Endothelial cell of umbilical vein (primary cell): ENCODE measurements at regions not wholly inside any gene's neighbourhood (a gene's known extent, or its start where the extent isn't known, plus 50 kb on each side); places are given as distances from the start of the nearest gene placed in this dataset.

ENCODE experiments used
- BruUV-seq: library from RNA; stranded (reverse); fragments of 400-500 nt; replicated peaks from 2 replicates; lab custom pipeline; 2021; lab: Mats Ljungman, UMichigan
- CTCF ChIA-PET: fragments of 300-600, 350-600 bp; sonication (Branson Sonifier 250); formaldehyde crosslinking; loops from one replicate; lab custom pipeline; 2021; ENCODE audit warnings: antibody characterized with exemption, inconsistent platforms; lab: Charles Lee
- POLR2A ChIA-PET: fragments of 300-600, 350-600 bp; sonication (Branson Sonifier 250); formaldehyde crosslinking; loops from one replicate; lab custom pipeline; 2021; ENCODE audit warnings: antibody characterized with exemption, inconsistent platforms; lab: Charles Lee
- DNase-seq: peaks from one replicate; pipeline ENCODE4 v3.0.0-alpha.2; 2011; ENCODE audit warnings: low read depth, low spot score
- FAIRE-seq: peaks from 2 replicates; lab custom pipeline; 2011; peaks lifted over from hg19 to GRCh38; lab: Jason Lieb, UNC
- H2AFZ ChIP-seq: 2 replicates; pipeline ENCODE4 v1.6.0; 2012; ENCODE audit warnings: low read depth, low read length, control low read depth, inconsistent platforms
- H3K27ac ChIP-seq: 2 replicates; pipeline ENCODE4 v1.5.1; 2011; ENCODE audit warnings: low read depth, mild to moderate bottlenecking, control low read depth, low read length, moderate library complexity; ENCODE audit not compliant: insufficient read depth
- H3K27me3 ChIP-seq, 2 experiments: 2 replicates each; pipeline versions ENCODE4 v1.6.0 to v1.6.1; 2011; ENCODE audit warnings: low read length in 2 of 2, mixed read lengths in 1 of 2; ENCODE audit not compliant: control insufficient read depth in 2 of 2, insufficient read depth in 2 of 2
- H3K36me3 ChIP-seq, 2 experiments: 2 replicates in 1 of 2; 3 replicates in 1 of 2; pipeline ENCODE4 v1.5.1; 2011; ENCODE audit warnings: low read length in 2 of 2, mild to moderate bottlenecking in 1 of 2, moderate library complexity in 1 of 2; ENCODE audit not compliant: control insufficient read depth in 2 of 2, insufficient read depth in 2 of 2; ENCODE audit errors: extremely low read depth in 1 of 2
- H3K4me1 ChIP-seq: 3 replicates; pipeline ENCODE4 v1.5.1; 2011; ENCODE audit warnings: mild to moderate bottlenecking, low read length; ENCODE audit not compliant: control insufficient read depth, insufficient read depth; ENCODE audit errors: extremely low read depth
- H3K4me2 ChIP-seq: 2 replicates; pipeline ENCODE4 v1.6.1; 2011; ENCODE audit warnings: low read length, control low read depth, mixed read lengths; ENCODE audit not compliant: insufficient read depth
- H3K4me3 ChIP-seq, 3 experiments: fragments of 200-600 bp in 1 of 3; sonication (generic), shearing (Covaris generic) in 1 of 3; replicated peaks in 1 of 3; 2 replicates each; pipeline ENCODE4 v1.5.1; 2011 to 2016; ENCODE audit warnings: control low read depth in 3 of 3, low read length in 3 of 3, mild to moderate bottlenecking in 2 of 3, inconsistent platforms in 1 of 3, low read depth in 1 of 3, moderate library complexity in 1 of 3; ENCODE audit not compliant: insufficient read depth in 1 of 3
- H3K79me2 ChIP-seq: 2 replicates; pipeline ENCODE4 v1.6.0; 2012; ENCODE audit warnings: low read length, inconsistent platforms; ENCODE audit not compliant: control insufficient read depth, insufficient read depth
- H3K9ac ChIP-seq: replicated peaks from 2 replicates; pipeline ENCODE3; 2011; ENCODE audit warnings: low read length, control low read depth; ENCODE audit not compliant: insufficient read depth; ENCODE audit errors: extremely low read depth
- H3K9me1 ChIP-seq: replicated peaks from 3 replicates; pipeline ENCODE4 v1.6.0; 2011; ENCODE audit warnings: mild to moderate bottlenecking, low read length; ENCODE audit not compliant: control insufficient read depth, insufficient read depth; ENCODE audit errors: extremely low read depth
- H3K9me3 ChIP-seq: replicated peaks from 2 replicates; pipeline ENCODE4 v1.5.1; 2012; ENCODE audit warnings: low read length, inconsistent platforms; ENCODE audit not compliant: control insufficient read depth, insufficient read depth
- H4K20me1 ChIP-seq: replicated peaks from 2 replicates; pipeline ENCODE3; 2011; ENCODE audit warnings: mild to moderate bottlenecking, low read length; ENCODE audit not compliant: control insufficient read depth, insufficient read depth; ENCODE audit errors: extremely low read depth
- CTCF ChIP-seq, 2 donors: IDR thresholded peaks; 1 replicate in 1 of 2; 2 replicates in 1 of 2; pipeline ENCODE4 v1.5.1; 2011; ENCODE audit warnings: low read length in 2 of 2, mild to moderate bottlenecking in 2 of 2, moderate library complexity in 2 of 2, control low read depth in 1 of 2, inconsistent platforms in 1 of 2, low read depth in 1 of 2; ENCODE audit not compliant: insufficient read depth in 1 of 2; ENCODE audit errors: extremely low read depth in 1 of 2
- GATA2 ChIP-seq: IDR thresholded peaks from 2 replicates; pipeline ENCODE4 v1.7.0; 2011; ENCODE audit warnings: low read depth, mild to moderate bottlenecking, moderate library complexity, mixed read lengths, low read length; ENCODE audit not compliant: insufficient read length, insufficient read depth
- JUN ChIP-seq: IDR thresholded peaks from 2 replicates; pipeline ENCODE4 v1.6.1; 2011; ENCODE audit warnings: borderline replicate concordance, low read depth; ENCODE audit not compliant: insufficient read length, insufficient read depth
- MYC ChIP-seq: IDR thresholded peaks from one replicate; pipeline ENCODE4 v1.6.1; 2011; ENCODE audit warnings: mild to moderate bottlenecking, low read depth, low read length
- POLR2A ChIP-seq: IDR thresholded peaks from 2 replicates; pipeline ENCODE4 v1.6.1; 2012; ENCODE audit warnings: low read depth, mild to moderate bottlenecking, control low read depth, low read length
- POLR2AphosphoS5 ChIP-seq: IDR thresholded peaks from 2 replicates; pipeline ENCODE4 v1.6.1; 2012; ENCODE audit warnings: low read depth, mild to moderate bottlenecking, control low read depth, low read length, moderate library complexity; ENCODE audit not compliant: insufficient read depth
- dilution Hi-C: fragments of 300-500 bp; cut with MboI; formaldehyde crosslinking; loops from one replicate; pipeline ENCODE4 v1.15.0; 2019; ENCODE audit warnings: low sequenced_read_pairs; ENCODE audit not compliant: extremely low pct_ligation_motif_present
- intact Hi-C: fragments of 100-400 bp; cut with micrococcal nuclease; formaldehyde crosslinking; loops from one replicate; pipeline ENCODE4 v1.10.0; 2022
- TF ChIP-seq, protein P1 (sequence below): IDR thresholded peaks from 2 replicates; pipeline ENCODE4 v1.6.1; 2011; ENCODE audit not compliant: insufficient read depth, insufficient read length

DNA sequence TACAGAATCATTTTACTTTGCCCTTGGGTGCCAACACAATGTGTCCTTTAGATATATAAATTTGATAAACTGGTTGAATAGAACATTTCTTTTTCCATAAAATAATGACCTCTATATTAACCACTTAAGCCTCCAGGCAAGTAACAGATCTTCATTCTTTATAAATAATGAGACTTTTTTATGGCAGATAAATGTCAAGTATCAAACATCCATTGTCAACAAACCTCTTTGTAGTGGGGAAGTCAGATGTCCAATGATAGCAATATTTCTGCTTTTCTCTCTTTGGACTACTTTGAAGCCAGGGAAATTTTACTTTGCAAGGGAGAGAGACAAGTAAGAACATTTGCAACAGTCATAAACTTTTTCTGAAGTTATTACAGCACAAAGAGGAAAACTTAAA, 841.2 kb downstream of the CDH8 start:
- dilution Hi-C loops (no loop called here), intact Hi-C loops (no loop called here)
- H3K9ac ChIP-seq, result no peak overlapping the region
- H3K27me3 ChIP-seq, result no peaks in the 10 kb centered on the region
- H2AFZ ChIP-seq, result no peak overlapping the region
- H3K4me2 ChIP-seq, result no peak overlapping the region
- no peaks in the 10 kb centered on the region for H4K20me1 ChIP-seq
- TF ChIP-seq MYC (no peak), GATA2 (no peak), CTCF (IDR thresholded peaks at IDR 0.05; ENCODE audit: extremely low read depth in 1 of 2, insufficient read depth in 1 of 2, low read depth in 1 of 2, low read length in 2 of 2) (no peak), POLR2AphosphoS5 (no peak), POLR2A (no peak)
- TF ChIP-seq, protein P1, sequence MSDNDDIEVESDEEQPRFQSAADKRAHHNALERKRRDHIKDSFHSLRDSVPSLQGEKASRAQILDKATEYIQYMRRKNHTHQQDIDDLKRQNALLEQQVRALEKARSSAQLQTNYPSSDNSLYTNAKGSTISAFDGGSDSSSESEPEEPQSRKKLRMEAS, result no peak
- no TSS peak for BruUV-seq
- ChIA-PET POLR2A (no interaction called here), CTCF (no interaction called here)
- H3K36me3 ChIP-seq, result no peaks in the 10 kb centered on the region
- no peak overlapping the region for H3K27ac ChIP-seq
- H3K9me3 ChIP-seq, result peaks cover 2% of the 10 kb centered on the region
- H3K4me3 ChIP-seq, result no peak overlapping the region
- H3K79me2 ChIP-seq, result no peaks in the 10 kb centered on the region
- no peaks in the 10 kb centered on the region for H3K4me1 ChIP-seq
- H3K9me1 ChIP-seq, result no peaks in the 10 kb centered on the region
- DNase-seq (no peak), FAIRE-seq (no peak)

DNA sequence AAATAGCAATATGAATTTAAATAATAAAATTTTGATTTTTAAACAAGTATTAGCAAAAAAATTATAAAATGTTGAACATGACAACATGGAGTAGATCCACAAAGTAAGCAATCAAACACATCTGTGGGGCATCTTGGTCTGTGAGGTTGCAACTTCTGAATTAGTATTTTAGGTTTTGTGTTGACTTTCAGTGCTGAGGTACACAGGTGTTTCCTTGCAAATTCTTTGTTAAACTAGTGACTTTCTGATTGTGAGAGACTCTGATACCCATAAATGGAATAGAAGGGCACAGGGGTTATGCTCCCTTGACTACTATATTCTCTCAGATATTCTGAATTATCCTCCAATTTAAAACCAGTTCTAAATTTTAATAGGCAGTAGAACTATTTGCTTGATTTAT, 841.7 kb downstream of the CDH8 start:
- H3K27ac ChIP-seq, result no peak overlapping the region
- H3K36me3 ChIP-seq, result no peaks in the 10 kb centered on the region
- H3K4me2 ChIP-seq, result no peak overlapping the region
- no peak overlapping the region for H3K9ac ChIP-seq
- CTCF ChIA-PET, result no interaction called here
- BruUV-seq, result no TSS peak
- no peaks in the 10 kb centered on the region for H3K79me2 ChIP-seq
- peaks cover 2% of the 10 kb centered on the region for H3K9me3 ChIP-seq
- intact Hi-C loops, result no loop called here
- TF ChIP-seq JUN, result no peak
- no peak overlapping the region for H2AFZ ChIP-seq
- H4K20me1 ChIP-seq, result no peaks in the 10 kb centered on the region
- dilution Hi-C loops, result no loop called here
- POLR2A ChIA-PET, result no interaction called here
- no peak overlapping the region for H3K4me3 ChIP-seq
- no peaks in the 10 kb centered on the region for H3K27me3 ChIP-seq
- FAIRE-seq (no peak), DNase-seq (no peak)
- no peaks in the 10 kb centered on the region for H3K4me1 ChIP-seq
- no peaks in the 10 kb centered on the region for H3K9me1 ChIP-seq
